AG04450 (cell line): ENCODE measurements at regions not wholly inside any gene's neighbourhood (a gene's known extent, or its start where the extent isn't known, plus 50 kb on each side); places are given as distances from the start of the nearest gene placed in this dataset.

Source experiments
- CTCF ChIA-PET: fragments of 300-600, 350-600 bp; formaldehyde crosslinking; extraction: SDS; loops from one replicate; lab custom pipeline; 2022; ENCODE audit warnings: antibody characterized with exemption, inconsistent platforms; lab: Charles Lee
- POLR2A ChIA-PET: fragments of 350-600 bp; formaldehyde crosslinking; extraction: SDS; loops from one replicate; lab custom pipeline; 2021; ENCODE audit warnings: antibody characterized with exemption, inconsistent platforms; lab: Yijun Ruan, JAX
- DNase-seq: peaks from one replicate; pipeline ENCODE4 v3.0.0-alpha.2; 2011; ENCODE audit warnings: low read depth, low spot score
- H3K27ac ChIP-seq: one replicate; pipeline ENCODE4 v1.5.1; 2012; ENCODE audit warnings: low read depth, low read length, control low read depth
- H3K27me3 ChIP-seq: one replicate; pipeline ENCODE4 v1.6.0; 2012; ENCODE audit warnings: low read length; ENCODE audit not compliant: control insufficient read depth, insufficient read depth
- H3K4me3 ChIP-seq: 2 replicates; pipeline ENCODE4 v1.5.1; 2011; ENCODE audit warnings: mild to moderate bottlenecking, low read depth, low read length, control low read depth
- H3K9me3 ChIP-seq: 2 replicates; pipeline ENCODE4 v1.5.1; 2012; ENCODE audit warnings: low read length; ENCODE audit not compliant: control insufficient read depth, insufficient read depth
- CTCF ChIP-seq: IDR thresholded peaks from 2 replicates; pipeline ENCODE4 v1.5.1; 2011; ENCODE audit warnings: low read depth, low read length, control low read depth, inconsistent platforms

- no peak overlapping the region for H3K4me3 ChIP-seq
- POLR2A ChIA-PET = no interaction called here
Observed at GRCh38 chr15:87209891-87210689, 1046.4 kb downstream of the NTRK3 start.

GRCh38 chr15:87207990-87208580, 1048.5 kb downstream of the NTRK3 start:
- ChIA-PET POLR2A (no interaction called here), CTCF (no interaction called here)
- no peak overlapping the region for H3K27ac ChIP-seq
- no peak overlapping the region for H3K4me3 ChIP-seq
- H3K9me3 ChIP-seq = no peaks in the 10 kb centered on the region
- peak; percentile 16 for DNase-seq
- TF ChIP-seq CTCF = no peak
- H3K27me3 ChIP-seq = no peaks in the 10 kb centered on the region

More at GRCh38 chr15:87209891-87210689, 1046.4 kb downstream of the NTRK3 start:
- Histone ChIP-seq H3K27me3 (no peaks in the 10 kb centered on the region), H3K9me3 (no peaks in the 10 kb centered on the region), H3K27ac (no peak overlapping the region)
- no peak for TF ChIP-seq CTCF
- no peak for DNase-seq
- CTCF ChIA-PET = no interaction called here

GRCh38 chr15:87207251-87207650, 1049.3 kb downstream of the NTRK3 start:
- H3K27me3 ChIP-seq = no peaks in the 10 kb centered on the region
- no peak for DNase-seq
- CTCF ChIA-PET = no interaction called here
- H3K9me3 ChIP-seq = no peaks in the 10 kb centered on the region
- POLR2A ChIA-PET = no interaction called here
- H3K27ac ChIP-seq = no peak overlapping the region
- TF ChIP-seq CTCF = no peak
- H3K4me3 ChIP-seq = no peak overlapping the region

GRCh38 chr15:87201986-87202385, 1054.6 kb downstream of the NTRK3 start:
- ChIA-PET POLR2A (no interaction called here), CTCF (no interaction called here)
- H3K4me3 ChIP-seq = no peak overlapping the region
- TF ChIP-seq CTCF = no peak
- DNase-seq = no peak
- H3K27me3 ChIP-seq = no peaks in the 10 kb centered on the region
- H3K9me3 ChIP-seq = no peaks in the 10 kb centered on the region
- no peak overlapping the region for H3K27ac ChIP-seq

- CTCF ChIA-PET = no interaction called here
- Histone ChIP-seq H3K27ac (no peak overlapping the region), H3K27me3 (no peaks in the 10 kb centered on the region), H3K4me3 (no peak overlapping the region), H3K9me3 (no peaks in the 10 kb centered on the region)
- no peak for DNase-seq
- TF ChIP-seq CTCF = no peak
- POLR2A ChIA-PET = no interaction called here
Observed at GRCh38 chr15:87200149-87200548, 1056.4 kb downstream of the NTRK3 start.
